ENCODE measurements at regions not wholly inside any gene's neighbourhood (a gene's known extent, or its start where the extent isn't known, plus 50 kb on each side); places are given as distances from the start of the nearest gene placed in this dataset.

- no peak overlapping the region for H4K8ac ChIP-seq (ENCODE audit: extremely low read depth, insufficient read depth, low read length)
- ChIA-PET CTCF (ENCODE audit: partially characterized antibody) (interaction anchor here (0.5 to 2.0 kb wide), 4 partner anchors 33 to 774 kb away, joined by 3 to 5 read pairs (median 4); no protein-coding TSS in a partner anchor), POLR2A (ENCODE audit: partially characterized antibody) (no interaction called here)
- no peak overlapping the region for H3K4me2 ChIP-seq (ENCODE audit: insufficient read depth in 1 of 2, low read depth in 2 of 2, low read length in 2 of 2)
- H4K5ac ChIP-seq (ENCODE audit: insufficient read length, low read depth, low read length), result no peak overlapping the region
- peak overlapping the region; percentile 18; the same call in 1 of the 2 replicates for H2AFZ ChIP-seq (ENCODE audit: low read length)
- no peaks in the 10 kb centered on the region for H3K79me2 ChIP-seq (ENCODE audit: control insufficient read depth in 1 of 2, insufficient read depth in 2 of 2, low read length in 2 of 2)
- no peak overlapping the region for H3K4me3 ChIP-seq (ENCODE audit: extremely low read depth in 1 of 4, insufficient read depth in 2 of 4, low read depth in 3 of 4, low read length in 4 of 4)
- TF ChIP-seq KDM1A (IDR thresholded peaks at IDR 0.05; ENCODE audit: borderline replicate concordance, low read length) (0 out of 2 replicates have a peak, but pooled peaks have one; percentile 29), YY1 (IDR thresholded peaks at IDR 0.05; ENCODE audit: low read depth, low read length) (no peak)
- H4K91ac ChIP-seq (replicated peaks; ENCODE audit: insufficient read length, low read length), result no peak overlapping the region
- H3K36me3 ChIP-seq (ENCODE audit: control insufficient read depth in 2 of 4, insufficient read depth in 4 of 4, low read length in 3 of 4), result no peaks in the 10 kb centered on the region
- no peak for FAIRE-seq
- no peaks in the 10 kb centered on the region for H3K23me2 ChIP-seq (ENCODE audit: low read depth, low read length)
- H2AK5ac ChIP-seq (ENCODE audit: low read depth, low read length), result no peak overlapping the region
- H4K20me1 ChIP-seq (replicated peaks in 1 of 2; ENCODE audit: control insufficient read depth in 1 of 2, insufficient read depth in 2 of 2, low read length in 2 of 2), result no peaks in the 10 kb centered on the region
- H2BK20ac ChIP-seq (ENCODE audit: low read length), result no peak overlapping the region
- no peak overlapping the region for H3K14ac ChIP-seq (ENCODE audit: insufficient read length)
- DNase-seq (ENCODE audit: low read depth in 1 of 2, low spot score in 2 of 2), result peak in 1 of 2 experiments; percentile 19
- H2BK15ac ChIP-seq (ENCODE audit: low read length), result no peak overlapping the region
- H3K27me3 ChIP-seq (replicated peaks in 1 of 4; ENCODE audit: control insufficient read depth in 3 of 4, extremely low read depth in 1 of 4, insufficient read depth in 3 of 4, low read length in 3 of 4), result no peaks in the 10 kb centered on the region
- 93% methylated on average over 13 of the region's 13 CpGs; no CpG with 5 or more reads in 1 of the 2 experiments for WGBS, 2 experiments (ENCODE audit: extremely low coverage in 1 of 2, insufficient coverage in 1 of 2, insufficient read length in 1 of 2, insufficient replicate concordance in 2 of 2, low coverage in 1 of 2, low lambda C conversion rate in 2 of 2, missing lambda C conversion rate in 1 of 2)
- H3K56ac ChIP-seq (replicated peaks; ENCODE audit: insufficient read length, low read depth, low read length), result no peak overlapping the region
- no peak overlapping the region for H2BK12ac ChIP-seq (ENCODE audit: low read depth, low read length)
- no peak overlapping the region for H3K4ac ChIP-seq (replicated peaks; ENCODE audit: insufficient read length, low read depth, low read length)
- H3K9ac ChIP-seq (replicated peaks in 1 of 4; ENCODE audit: extremely low read depth in 1 of 4, low read depth in 3 of 4, low read length in 3 of 4), result no peak overlapping the region
- H3K9me3 ChIP-seq (ENCODE audit: insufficient read depth in 2 of 2, low read depth in 1 of 2, low read length in 1 of 2), result no peaks in the 10 kb centered on the region
- no peak overlapping the region for H3K23ac ChIP-seq (ENCODE audit: insufficient read length)
- H3K4me1 ChIP-seq (replicated peaks in 1 of 4; ENCODE audit: control insufficient read depth in 3 of 4, insufficient read depth in 4 of 4, low read length in 3 of 4), result peaks cover 0 to 3% (median 0%) of the 10 kb centered on the region in 4 experiments; a peak in 1 of 7 replicates
- H3K18ac ChIP-seq (ENCODE audit: extremely low read depth, low read length), result no peak overlapping the region
- H3K27ac ChIP-seq (ENCODE audit: low read depth, low read length), result no peak overlapping the region
- no peak overlapping the region for H2BK120ac ChIP-seq (replicated peaks; ENCODE audit: low read depth, low read length)
- H3K79me1 ChIP-seq (ENCODE audit: low read depth, low read length), result no peaks in the 10 kb centered on the region
- no peak overlapping the region for H2BK5ac ChIP-seq (ENCODE audit: low read depth, low read length)
Observed at GRCh38 chr17:6365200-6365943, 69.5 kb downstream of the AIPL1 start.

Measured in H1 (cell line).